ENCODE measurements at regions not wholly inside any gene's neighbourhood (a gene's known extent, or its start where the extent isn't known, plus 50 kb on each side); places are given as distances from the start of the nearest gene placed in this dataset.

- Histone ChIP-seq H3K9me3 (no peaks in the 10 kb centered on the region), H3K4me3 (no peak overlapping the region), H3K4me1 (no peaks in the 10 kb centered on the region), H3K36me3 (no peaks in the 10 kb centered on the region), H3K27ac (no peak overlapping the region), H3K27me3 (no peaks in the 10 kb centered on the region)
- TF ChIP-seq CTCF (IDR thresholded peaks at IDR 0.05), result no peak
- peak in 1 of 2 donors; percentile 33 for DNase-seq (ENCODE audit: low spot score in 2 of 2)
- intact Hi-C loops (cut with DNase I), result no loop called here
These were observed 256.0 kb upstream of the RAB6C start for GRCh38 chr2:129723277-129724020.

GRCh38 chr2:129724021-129724757 is 255.3 kb upstream of the RAB6C start:
- Histone ChIP-seq H3K36me3 (no peaks in the 10 kb centered on the region), H3K4me3 (no peak overlapping the region), H3K27me3 (no peaks in the 10 kb centered on the region), H3K4me1 (no peaks in the 10 kb centered on the region), H3K27ac (no peak overlapping the region), H3K9me3 (no peaks in the 10 kb centered on the region)
- TF ChIP-seq CTCF (IDR thresholded peaks at IDR 0.05), result no peak
- intact Hi-C loops (cut with DNase I), result no loop called here
- no peak for DNase-seq (ENCODE audit: low spot score in 2 of 2)

GRCh38 chr2:129726216-129726615 is 253.2 kb upstream of the RAB6C start:
- DNase-seq (ENCODE audit: low spot score in 2 of 2), result no peak
- intact Hi-C loops (cut with DNase I), result no loop called here
- Histone ChIP-seq H3K4me1 (no peaks in the 10 kb centered on the region), H3K4me3 (no peak overlapping the region), H3K27me3 (no peaks in the 10 kb centered on the region), H3K27ac (no peak overlapping the region), H3K36me3 (no peaks in the 10 kb centered on the region), H3K9me3 (no peaks in the 10 kb centered on the region)
- no peak for TF ChIP-seq CTCF (IDR thresholded peaks at IDR 0.05)

- H3K4me3 ChIP-seq, result no peak overlapping the region
- H3K36me3 ChIP-seq, result no peaks in the 10 kb centered on the region
- intact Hi-C loops (cut with DNase I), result no loop called here
- no peaks in the 10 kb centered on the region for H3K27me3 ChIP-seq
- TF ChIP-seq CTCF (IDR thresholded peaks at IDR 0.05), result no peak
- H3K9me3 ChIP-seq, result no peaks in the 10 kb centered on the region
- H3K27ac ChIP-seq, result no peak overlapping the region
- peak in 1 of 2 donors; percentile 52 for DNase-seq (ENCODE audit: low spot score in 2 of 2)
- no peaks in the 10 kb centered on the region for H3K4me1 ChIP-seq
These were observed 252.2 kb upstream of the RAB6C start for GRCh38 chr2:129727286-129727685.

GRCh38 chr2:129728035-129728972 is 251.2 kb upstream of the RAB6C start:
- intact Hi-C loops (cut with DNase I), result no loop called here
- H3K4me3 ChIP-seq, result no peak overlapping the region
- no peaks in the 10 kb centered on the region for H3K4me1 ChIP-seq

More at GRCh38 chr2:129728035-129728972, 251.2 kb upstream of the RAB6C start:
- peak in 1 of 2 donors; percentile 25 for DNase-seq (ENCODE audit: low spot score in 2 of 2)
- H3K27me3 ChIP-seq, result no peaks in the 10 kb centered on the region
- no peaks in the 10 kb centered on the region for H3K36me3 ChIP-seq
- no peak overlapping the region for H3K27ac ChIP-seq
- H3K9me3 ChIP-seq, result no peaks in the 10 kb centered on the region
- no peak for TF ChIP-seq CTCF (IDR thresholded peaks at IDR 0.05)
